GM18502 (cell line): ENCODE measurements at regions not wholly inside any gene's neighbourhood (a gene's known extent, or its start where the extent isn't known, plus 50 kb on each side); places are given as distances from the start of the nearest gene placed in this dataset.
"Not testable (repeated sequence)": the region's sequence is repeated elsewhere in the genome, so short reads cannot be mapped to it uniquely, and the experiment has no call there.

Source experiments
- ATAC-seq: cut with Tn5 transposase; IDR thresholded peaks from one replicate; pipeline ENCODE4 v1.9.1; 2021; ENCODE audit warnings: mild to moderate bottlenecking; ENCODE audit not compliant: unreplicated experiment, poor library complexity

GRCh38 chr13:24992946-24993345, 103.0 kb upstream of the PABPC3 start:
- not testable (repeated sequence) for ATAC-seq

GRCh38 chr13:24995225-24995804, 100.6 kb upstream of the PABPC3 start:
- peak; percentile 77 for ATAC-seq

- ATAC-seq: no peak
Observed at GRCh38 chr13:24997367-24997967, 98.5 kb upstream of the PABPC3 start.

GRCh38 chr13:24998433-24998832, 97.5 kb upstream of the PABPC3 start:
- ATAC-seq: no peak

- no peak for ATAC-seq
Observed at GRCh38 chr13:25001476-25002206, 94.3 kb upstream of the PABPC3 start.

GRCh38 chr13:25002311-25002710, 93.6 kb upstream of the PABPC3 start:
- ATAC-seq: not testable (repeated sequence)

- ATAC-seq: not testable (repeated sequence)
Observed at GRCh38 chr13:25004489-25004888, 91.4 kb upstream of the PABPC3 start.

GRCh38 chr13:25005050-25005497, 90.9 kb upstream of the PABPC3 start:
- peak; percentile 70 for ATAC-seq

GRCh38 chr13:25007389-25007788, 88.5 kb upstream of the PABPC3 start:
- not testable (repeated sequence) for ATAC-seq

GRCh38 chr13:25014398-25014973, 81.5 kb upstream of the PABPC3 start:
- not testable (repeated sequence) for ATAC-seq

GRCh38 chr13:25017176-25017575, 78.8 kb upstream of the PABPC3 start:
- ATAC-seq: not testable (repeated sequence)

GRCh38 chr13:25017808-25018728, 77.9 kb upstream of the PABPC3 start:
- not testable (repeated sequence) for ATAC-seq

- no peak for ATAC-seq
Observed at GRCh38 chr13:25018729-25019115, 77.2 kb upstream of the PABPC3 start.

GRCh38 chr13:25019741-25020140, 76.2 kb upstream of the PABPC3 start:
- ATAC-seq: not testable (repeated sequence)

- ATAC-seq: no peak
Observed at GRCh38 chr13:25024175-25024574, 71.8 kb upstream of the PABPC3 start.

- ATAC-seq: no peak
Observed at GRCh38 chr13:25032160-25032559, 63.8 kb upstream of the PABPC3 start.

GRCh38 chr13:25034173-25034572, 61.8 kb upstream of the PABPC3 start:
- ATAC-seq: no peak

- no peak for ATAC-seq
Observed at GRCh38 chr13:25037057-25037813, 58.7 kb upstream of the PABPC3 start.

- ATAC-seq: no peak
Observed at GRCh38 chr13:25042151-25042865, 53.6 kb upstream of the PABPC3 start.
